Muscle layer of duodenum (tissue), 2 donors: ENCODE measurements at regions not wholly inside any gene's neighbourhood (a gene's known extent, or its start where the extent isn't known, plus 50 kb on each side); places are given as distances from the start of the nearest gene placed in this dataset.

Experiments used
- H3K27ac ChIP-seq: one replicate; pipeline ENCODE4 v1.7.0; 2013; ENCODE audit warnings: mild to moderate bottlenecking, low read length
- H3K27me3 ChIP-seq: one replicate; pipeline ENCODE4 v1.7.0; 2013; ENCODE audit warnings: low read depth, mild to moderate bottlenecking, control low read depth, low read length
- H3K36me3 ChIP-seq, 2 donors: one replicate each; pipeline ENCODE4 v1.7.0; 2013; ENCODE audit warnings: low read length in 2 of 2, control low read depth in 1 of 2, mild to moderate bottlenecking in 1 of 2; ENCODE audit not compliant: insufficient read depth in 2 of 2, control insufficient read depth in 1 of 2
- H3K4me1 ChIP-seq, 2 donors: one replicate each; pipeline ENCODE4 v1.7.0; 2013; ENCODE audit warnings: low read length in 2 of 2, mild to moderate bottlenecking in 2 of 2, control low read depth in 1 of 2, moderate library complexity in 1 of 2; ENCODE audit not compliant: insufficient read depth in 2 of 2, control insufficient read depth in 1 of 2
- H3K4me3 ChIP-seq, 2 donors: one replicate each; pipeline ENCODE4 v1.7.0; 2013; ENCODE audit warnings: low read length in 2 of 2, low read depth in 1 of 2, mild to moderate bottlenecking in 1 of 2
- H3K9me3 ChIP-seq, 2 donors: one replicate each; pipeline ENCODE4 v1.7.0; 2013; ENCODE audit warnings: low read length in 2 of 2, control low read depth in 1 of 2, mild to moderate bottlenecking in 1 of 2; ENCODE audit not compliant: control insufficient read depth in 1 of 2
- donor health status: healthy.

- no peak overlapping the region for H3K27ac ChIP-seq
- no peaks in the 10 kb centered on the region for H3K9me3 ChIP-seq
- H3K4me1 ChIP-seq, result no peaks in the 10 kb centered on the region
- H3K4me3 ChIP-seq, result no peak overlapping the region
- no peaks in the 10 kb centered on the region for H3K36me3 ChIP-seq
- H3K27me3 ChIP-seq, result no peaks in the 10 kb centered on the region
These were observed 323.1 kb downstream of the KCNJ3 start for GRCh38 chr2:155021618-155022017.

DNA sequence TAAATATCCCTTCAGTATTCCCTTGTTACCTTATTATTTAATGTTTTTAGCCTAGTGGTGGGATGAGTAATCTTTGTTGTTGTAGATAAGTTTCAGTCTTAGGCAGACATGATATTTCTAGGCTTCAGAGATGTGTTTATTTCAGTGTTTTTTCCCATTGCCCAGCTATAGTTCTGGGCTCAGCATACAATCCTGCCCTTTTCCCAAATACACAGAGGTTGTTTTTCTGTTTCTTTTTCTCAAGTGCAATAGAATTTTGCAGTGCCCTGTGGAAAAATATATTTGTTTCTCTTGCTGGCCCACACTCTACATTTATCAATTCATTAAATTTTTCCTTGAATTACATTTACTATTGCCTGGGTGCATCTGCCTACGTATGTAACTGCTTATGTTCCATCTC, 321.8 kb downstream of the KCNJ3 start:
- no peaks in the 10 kb centered on the region for H3K27me3 ChIP-seq
- no peaks in the 10 kb centered on the region for H3K36me3 ChIP-seq

DNA sequence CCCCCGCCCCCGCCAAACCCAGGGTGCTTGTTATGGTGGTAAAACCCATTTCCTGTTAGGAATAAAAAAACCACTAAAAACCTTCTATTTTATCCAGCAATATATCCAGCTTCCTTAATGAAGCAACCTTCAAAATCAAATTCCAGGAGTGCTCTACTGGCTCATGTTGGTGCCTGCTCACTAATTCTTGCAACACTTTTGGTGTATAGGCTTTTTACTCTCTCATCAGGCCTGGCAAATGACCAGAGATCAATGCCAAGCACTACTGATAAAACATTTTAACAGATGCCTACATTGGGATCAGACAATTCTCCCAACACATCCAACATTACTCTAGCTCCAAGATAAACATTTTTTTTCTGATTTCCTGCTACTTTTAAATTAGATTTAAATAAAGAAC, 312.4 kb downstream of the KCNJ3 start:
- H3K27me3 ChIP-seq, result no peaks in the 10 kb centered on the region
- no peaks in the 10 kb centered on the region for H3K36me3 ChIP-seq
- H3K27ac ChIP-seq, result no peak overlapping the region
- no peaks in the 10 kb centered on the region for H3K4me1 ChIP-seq
- H3K9me3 ChIP-seq, result no peaks in the 10 kb centered on the region
- H3K4me3 ChIP-seq, result no peak overlapping the region

More for the DNA sequence above, 321.8 kb downstream of the KCNJ3 start:
- Histone ChIP-seq H3K27ac (no peak overlapping the region), H3K4me3 (no peak overlapping the region), H3K4me1 (no peaks in the 10 kb centered on the region), H3K9me3 (no peaks in the 10 kb centered on the region)

DNA sequence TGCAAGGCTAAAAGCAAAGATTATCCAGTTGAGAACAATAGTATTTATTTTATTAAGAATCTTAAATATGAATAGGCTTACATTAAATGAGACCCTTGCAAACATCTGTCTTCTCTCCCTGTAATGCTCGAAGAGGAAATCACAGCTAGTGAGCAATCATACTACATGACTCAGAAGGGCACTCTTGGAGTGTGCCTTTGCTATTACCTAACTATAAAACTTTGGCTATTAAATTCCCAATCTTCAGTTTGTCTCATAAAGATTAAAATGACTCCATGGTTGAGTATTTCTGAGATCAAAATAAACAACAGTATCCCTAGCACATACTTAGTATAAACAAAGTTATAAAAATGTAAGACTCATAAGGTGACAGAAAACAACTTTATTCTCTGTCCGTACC, 296.9 kb downstream of the KCNJ3 start:
- no peaks in the 10 kb centered on the region for H3K4me1 ChIP-seq
- no peaks in the 10 kb centered on the region for H3K27me3 ChIP-seq
- H3K27ac ChIP-seq, result no peak overlapping the region
- H3K9me3 ChIP-seq, result peaks cover 0 to 1% of the 10 kb centered on the region in 2 donors
- no peaks in the 10 kb centered on the region for H3K36me3 ChIP-seq
- H3K4me3 ChIP-seq, result no peak overlapping the region

DNA sequence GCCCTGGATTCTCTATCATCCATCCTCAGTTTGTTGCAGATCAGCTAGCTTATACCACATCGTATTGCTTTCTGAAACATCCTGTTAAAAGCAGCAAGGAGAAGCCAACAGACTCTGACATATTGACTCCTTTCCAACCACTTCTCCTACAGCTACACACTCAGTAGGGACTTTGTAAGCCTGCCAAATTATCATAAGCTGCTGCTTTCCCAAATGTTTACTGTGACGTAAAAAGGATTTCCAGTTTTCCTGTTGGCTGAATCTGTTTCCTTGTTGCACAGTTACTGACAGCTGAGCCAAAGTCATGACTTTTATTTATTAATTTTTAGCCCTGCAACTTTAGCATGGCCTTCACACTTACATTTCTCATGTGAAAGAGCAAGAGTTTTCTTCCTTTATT, 294.3 kb downstream of the KCNJ3 start:
- H3K27me3 ChIP-seq, result no peaks in the 10 kb centered on the region
- H3K4me1 ChIP-seq, result no peaks in the 10 kb centered on the region
- H3K9me3 ChIP-seq, result peaks cover 0 to 3% of the 10 kb centered on the region in 2 donors
- no peaks in the 10 kb centered on the region for H3K36me3 ChIP-seq
- no peak overlapping the region for H3K4me3 ChIP-seq
- no peak overlapping the region for H3K27ac ChIP-seq

DNA sequence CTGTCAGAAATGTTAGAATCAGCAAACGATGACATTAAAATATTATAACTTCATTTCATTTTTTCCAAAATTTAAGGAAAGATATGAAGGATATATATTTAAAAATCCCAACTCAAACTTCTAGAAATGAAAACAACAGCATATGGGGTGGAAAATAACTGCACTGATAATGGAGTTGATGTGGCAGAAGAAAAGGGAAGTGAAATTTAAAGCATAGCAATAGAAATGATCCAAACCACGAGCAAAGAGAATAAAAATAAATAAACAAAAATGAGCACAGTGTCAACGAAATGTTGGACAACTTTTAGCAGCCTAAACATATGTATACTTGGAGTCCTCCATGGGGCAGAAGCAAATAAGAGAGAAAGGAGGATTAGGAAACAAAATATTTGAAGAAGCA, 280.2 kb downstream of the KCNJ3 start:
- Histone ChIP-seq H3K27me3 (no peaks in the 10 kb centered on the region), H3K4me3 (no peak overlapping the region), H3K9me3 (no peaks in the 10 kb centered on the region), H3K4me1 (no peaks in the 10 kb centered on the region), H3K36me3 (no peaks in the 10 kb centered on the region), H3K27ac (no peak overlapping the region)

DNA sequence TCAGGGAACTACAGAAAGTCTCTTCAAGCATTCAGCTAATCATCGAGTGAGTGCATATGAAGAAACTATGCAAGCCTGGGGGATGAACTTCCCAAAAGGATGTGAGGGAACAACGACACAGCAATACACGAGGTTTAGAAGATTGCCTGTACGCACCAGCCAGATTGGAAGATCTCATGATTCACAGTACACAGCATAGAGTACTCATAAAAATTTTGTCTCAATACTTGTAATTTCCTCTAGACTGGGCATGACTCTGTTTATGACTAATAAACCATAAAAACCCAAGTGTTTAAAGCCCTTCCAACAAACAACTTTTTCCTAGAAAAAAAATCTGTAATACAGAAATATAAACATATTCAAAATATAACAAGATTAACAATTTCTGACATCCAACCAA, 279.7 kb downstream of the KCNJ3 start:
- Histone ChIP-seq H3K27me3 (no peaks in the 10 kb centered on the region), H3K9me3 (no peaks in the 10 kb centered on the region), H3K27ac (no peak overlapping the region), H3K36me3 (no peaks in the 10 kb centered on the region), H3K4me1 (no peaks in the 10 kb centered on the region), H3K4me3 (no peak overlapping the region)

DNA sequence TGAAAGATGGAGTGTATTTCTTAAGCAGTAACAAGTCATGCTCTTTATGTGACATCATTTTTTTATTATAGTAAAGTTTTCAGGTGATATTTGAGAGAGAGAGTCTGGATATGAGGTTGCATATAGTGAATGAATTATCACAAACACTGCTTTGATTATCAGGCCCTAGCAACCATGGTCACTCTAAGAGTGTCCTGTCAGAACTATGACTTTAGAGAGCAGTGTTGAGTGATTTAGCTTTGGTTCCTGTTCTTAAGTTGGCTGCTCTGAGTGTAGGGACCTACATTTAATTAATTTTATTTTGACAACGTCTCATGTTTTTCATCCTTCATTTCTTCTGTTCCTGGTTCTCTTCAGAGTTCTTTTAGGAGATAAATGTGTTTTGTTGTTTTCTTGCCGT, 275.5 kb downstream of the KCNJ3 start:
- no peaks in the 10 kb centered on the region for H3K9me3 ChIP-seq

GRCh38 chr2:154963511-154963910, 265.0 kb downstream of the KCNJ3 start:
- H3K4me3 ChIP-seq, result no peak overlapping the region
- no peaks in the 10 kb centered on the region for H3K27me3 ChIP-seq
- H3K27ac ChIP-seq, result no peak overlapping the region
- no peaks in the 10 kb centered on the region for H3K36me3 ChIP-seq
- no peaks in the 10 kb centered on the region for H3K4me1 ChIP-seq
- no peaks in the 10 kb centered on the region for H3K9me3 ChIP-seq

More for the DNA sequence above, 275.5 kb downstream of the KCNJ3 start:
- Histone ChIP-seq H3K27me3 (no peaks in the 10 kb centered on the region), H3K27ac (no peak overlapping the region), H3K36me3 (no peaks in the 10 kb centered on the region), H3K4me1 (no peaks in the 10 kb centered on the region), H3K4me3 (no peak overlapping the region)

DNA sequence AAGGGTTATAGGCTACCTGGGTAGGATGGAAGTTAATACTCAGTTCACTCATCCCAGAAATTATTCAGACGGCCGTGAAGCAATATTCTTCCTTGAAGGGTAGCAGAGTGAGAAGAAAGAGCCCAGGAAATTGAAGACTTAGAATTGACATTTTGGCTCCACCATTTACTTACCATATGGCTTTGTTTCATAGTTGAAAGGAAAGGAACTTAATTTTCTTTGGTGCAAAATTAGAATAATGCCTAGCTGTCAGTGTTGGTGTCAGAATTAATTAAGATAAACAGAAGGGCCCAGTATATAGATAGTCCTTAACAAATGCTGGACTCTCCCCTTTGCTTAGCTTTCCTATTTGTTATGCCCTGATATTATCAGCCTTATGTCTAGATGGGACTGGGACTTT, 263.2 kb downstream of the KCNJ3 start:
- no peak overlapping the region for H3K4me3 ChIP-seq
- no peaks in the 10 kb centered on the region for H3K27me3 ChIP-seq
- no peaks in the 10 kb centered on the region for H3K36me3 ChIP-seq
- no peaks in the 10 kb centered on the region for H3K9me3 ChIP-seq
- H3K27ac ChIP-seq, result no peak overlapping the region
- no peaks in the 10 kb centered on the region for H3K4me1 ChIP-seq

DNA sequence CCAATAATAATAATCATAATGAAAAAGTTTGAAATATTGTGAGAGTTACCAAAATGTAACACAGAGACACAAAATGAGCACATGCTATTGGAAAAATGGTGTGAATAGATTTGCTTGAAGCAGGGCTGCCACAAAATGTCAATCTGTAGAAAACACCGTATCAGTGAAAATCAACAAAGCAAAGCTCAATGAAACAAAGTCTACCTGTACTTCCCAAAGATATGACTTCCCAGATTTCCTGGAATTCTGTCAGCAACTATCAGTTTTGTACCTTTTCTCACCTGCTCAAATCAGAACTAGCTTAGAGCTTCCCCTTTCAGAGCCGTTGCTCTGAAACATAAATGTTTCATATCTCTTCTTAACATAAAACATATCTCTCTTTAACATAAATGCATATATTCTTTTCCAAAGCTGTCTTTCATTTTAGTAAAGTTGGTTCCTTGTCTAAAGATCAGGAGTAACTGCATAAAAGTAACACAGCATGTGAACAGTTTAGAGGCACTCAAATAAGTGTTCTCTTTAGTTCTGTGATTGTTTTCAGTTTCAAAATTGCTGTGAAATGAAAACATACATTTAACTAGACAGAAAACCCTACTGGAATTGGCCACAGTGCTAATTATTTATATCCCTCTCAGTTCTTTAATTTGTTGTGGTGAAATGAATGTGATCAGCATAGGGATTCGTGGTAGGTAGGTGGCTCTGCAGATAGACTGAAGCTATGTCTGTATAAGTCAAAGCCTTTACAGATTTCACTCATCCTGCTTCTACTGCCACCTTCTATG, 262.5 kb downstream of the KCNJ3 start:
- no peak overlapping the region for H3K27ac ChIP-seq
- no peaks in the 10 kb centered on the region for H3K27me3 ChIP-seq
- no peak overlapping the region for H3K4me3 ChIP-seq
- H3K36me3 ChIP-seq, result no peaks in the 10 kb centered on the region
- no peaks in the 10 kb centered on the region for H3K9me3 ChIP-seq
- H3K4me1 ChIP-seq, result no peaks in the 10 kb centered on the region

GRCh38 chr2:154952346-154952980, 254.0 kb downstream of the KCNJ3 start:
- Histone ChIP-seq H3K27ac (no peak overlapping the region), H3K9me3 (no peaks in the 10 kb centered on the region), H3K36me3 (no peaks in the 10 kb centered on the region), H3K27me3 (no peaks in the 10 kb centered on the region), H3K4me1 (no peaks in the 10 kb centered on the region), H3K4me3 (no peak overlapping the region)
